ENCODE measurements at regions not wholly inside any gene's neighbourhood (a gene's known extent, or its start where the extent isn't known, plus 50 kb on each side); places are given as distances from the start of the nearest gene placed in this dataset.

DNA sequence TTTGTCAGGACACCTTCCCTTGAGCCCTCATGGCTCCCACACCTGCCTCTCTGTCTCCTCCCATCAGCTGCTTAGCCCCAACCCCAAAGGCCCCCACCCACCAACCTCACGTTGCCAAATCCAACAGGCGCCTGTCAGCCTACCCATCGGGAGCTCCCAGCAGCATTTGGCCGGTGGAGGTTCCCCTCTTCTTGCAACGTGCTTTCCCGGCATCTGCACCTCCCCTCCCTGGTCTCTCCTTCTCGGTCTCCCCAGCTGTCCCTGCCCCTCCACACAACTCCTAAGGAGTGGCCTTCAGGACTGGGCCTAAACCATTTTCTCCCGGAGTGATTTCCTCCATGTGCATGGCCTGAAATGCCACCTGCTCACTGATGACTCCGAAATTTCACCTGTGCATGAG, 71.9 kb downstream of the KLHDC7A start:
- TF ChIP-seq EZH2 (IDR thresholded peaks at IDR 0.05) = no peak
- TF ChIP-seq POLR2AphosphoS5 (IDR thresholded peaks at IDR 0.05; ENCODE audit: borderline replicate concordance, low read depth, low read length) = no peak
- no peak for TF ChIP-seq FOXP2 (optimal IDR thresholded peaks at IDR 0.05; ENCODE audit: control extremely low read depth, extremely low read length, insufficient read depth)
